BE2C (cell line): ENCODE measurements at regions not wholly inside any gene's neighbourhood (a gene's known extent, or its start where the extent isn't known, plus 50 kb on each side); places are given as distances from the start of the nearest gene placed in this dataset.

ENCODE experiments used
- DNase-seq: peaks from one replicate; pipeline ENCODE4 v3.0.0-alpha.2; 2020
- H3K27me3 ChIP-seq: fragments of 250-450 bp; sonication (Bioruptor Pico); 2 replicates; pipeline ENCODE4 v1.5.1; 2020; ENCODE audit warnings: mild to moderate bottlenecking
- H3K36me3 ChIP-seq: fragments of 250-450 bp; sonication (Bioruptor Pico); 2 replicates; pipeline ENCODE4 v1.5.1; 2020; ENCODE audit warnings: mild to moderate bottlenecking
- H3K4me1 ChIP-seq: fragments of 250-450 bp; sonication (Bioruptor Pico); 2 replicates; pipeline ENCODE4 v1.5.1; 2020
- H3K4me3 ChIP-seq: 2 replicates; pipeline ENCODE4 v1.5.1; 2011; ENCODE audit warnings: low read depth, low read length
- H3K9me3 ChIP-seq: fragments of 250-450 bp; sonication (Bioruptor Pico); 2 replicates; pipeline ENCODE4 v1.5.1; 2020
- TF ChIP-seq, protein P1 (sequence below): IDR thresholded peaks from 2 replicates; pipeline ENCODE4 v1.5.1; 2012; ENCODE audit warnings: mild to moderate bottlenecking, low read depth, low read length

DNA sequence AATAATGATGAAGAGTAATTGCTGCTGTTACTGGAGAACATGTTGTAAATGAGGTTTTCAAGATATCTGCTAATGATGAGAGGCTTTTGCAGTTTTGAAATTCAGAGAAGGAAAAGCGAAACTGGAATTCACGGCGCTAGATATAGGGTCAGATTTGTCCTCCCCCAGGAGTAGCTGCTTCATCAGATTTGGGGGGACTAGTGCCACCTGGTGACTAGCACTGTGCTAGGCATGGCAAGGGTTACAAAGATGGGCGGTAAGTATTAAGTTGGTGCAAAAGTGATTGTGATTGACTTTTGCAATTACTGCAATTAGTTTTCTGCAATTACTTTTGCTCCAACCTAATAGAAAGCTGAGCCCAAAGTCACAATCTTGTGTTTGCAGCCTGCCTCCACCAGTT lies 879.9 kb upstream of the TENM4 start:
- Histone ChIP-seq H3K9me3 (no peaks in the 10 kb centered on the region; the same call in 1 of the 2 replicates), H3K4me3 (no peak overlapping the region), H3K36me3 (no peaks in the 10 kb centered on the region), H3K4me1 (no peaks in the 10 kb centered on the region), H3K27me3 (no peaks in the 10 kb centered on the region)
- no peak for DNase-seq
- TF ChIP-seq, protein P1, sequence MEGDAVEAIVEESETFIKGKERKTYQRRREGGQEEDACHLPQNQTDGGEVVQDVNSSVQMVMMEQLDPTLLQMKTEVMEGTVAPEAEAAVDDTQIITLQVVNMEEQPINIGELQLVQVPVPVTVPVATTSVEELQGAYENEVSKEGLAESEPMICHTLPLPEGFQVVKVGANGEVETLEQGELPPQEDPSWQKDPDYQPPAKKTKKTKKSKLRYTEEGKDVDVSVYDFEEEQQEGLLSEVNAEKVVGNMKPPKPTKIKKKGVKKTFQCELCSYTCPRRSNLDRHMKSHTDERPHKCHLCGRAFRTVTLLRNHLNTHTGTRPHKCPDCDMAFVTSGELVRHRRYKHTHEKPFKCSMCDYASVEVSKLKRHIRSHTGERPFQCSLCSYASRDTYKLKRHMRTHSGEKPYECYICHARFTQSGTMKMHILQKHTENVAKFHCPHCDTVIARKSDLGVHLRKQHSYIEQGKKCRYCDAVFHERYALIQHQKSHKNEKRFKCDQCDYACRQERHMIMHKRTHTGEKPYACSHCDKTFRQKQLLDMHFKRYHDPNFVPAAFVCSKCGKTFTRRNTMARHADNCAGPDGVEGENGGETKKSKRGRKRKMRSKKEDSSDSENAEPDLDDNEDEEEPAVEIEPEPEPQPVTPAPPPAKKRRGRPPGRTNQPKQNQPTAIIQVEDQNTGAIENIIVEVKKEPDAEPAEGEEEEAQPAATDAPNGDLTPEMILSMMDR: 0 out of 2 replicates have a peak, but pooled peaks have one; percentile 12

DNA sequence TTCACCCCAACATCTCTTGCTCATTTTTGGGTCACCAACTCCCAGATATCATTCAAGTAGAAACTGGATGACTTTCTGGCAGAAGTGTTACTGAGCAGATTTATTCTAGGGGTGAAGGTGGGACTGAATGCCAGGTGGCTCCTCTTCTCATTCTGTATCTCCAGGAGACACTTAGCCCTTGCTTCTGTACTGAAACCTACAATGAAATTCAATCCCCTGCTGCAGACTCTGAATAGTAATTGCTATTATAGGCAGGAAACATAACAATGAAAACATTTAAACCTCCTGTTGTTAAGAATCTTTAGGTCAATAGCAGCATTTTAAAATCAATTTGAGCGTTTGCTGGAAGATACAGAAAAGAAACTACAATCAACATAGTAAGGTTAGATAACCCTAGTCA lies 879.4 kb upstream of the TENM4 start:
- H3K4me1 ChIP-seq: no peaks in the 10 kb centered on the region
- no peaks in the 10 kb centered on the region for H3K27me3 ChIP-seq
- no peaks in the 10 kb centered on the region for H3K36me3 ChIP-seq
- DNase-seq: no peak
- H3K4me3 ChIP-seq: no peak overlapping the region
- H3K9me3 ChIP-seq: no peaks in the 10 kb centered on the region; the same call in 1 of the 2 replicates
- TF ChIP-seq, protein P1: no peak

DNA sequence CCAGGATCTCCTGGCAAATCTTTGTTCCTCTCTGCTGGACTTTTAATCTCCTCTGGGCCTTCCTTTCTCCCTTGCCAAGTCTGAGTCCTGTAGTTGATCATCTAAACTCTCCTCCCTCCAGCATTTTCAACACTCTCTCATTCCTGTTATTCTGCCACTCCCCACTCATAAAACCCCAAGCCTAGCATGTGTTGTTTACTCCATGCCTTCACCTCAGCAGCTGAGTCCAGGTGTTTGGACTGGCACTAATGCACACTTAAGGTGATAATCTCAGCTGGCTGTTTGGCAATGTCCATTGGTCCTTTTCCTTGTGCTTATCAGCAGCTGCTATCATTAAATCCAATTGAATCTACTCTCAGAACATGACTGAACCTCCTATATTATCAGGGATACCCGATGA lies 876.8 kb upstream of the TENM4 start:
- Histone ChIP-seq H3K4me3 (no peak overlapping the region), H3K36me3 (no peaks in the 10 kb centered on the region), H3K9me3 (no peaks in the 10 kb centered on the region), H3K27me3 (no peaks in the 10 kb centered on the region), H3K4me1 (no peaks in the 10 kb centered on the region)
- TF ChIP-seq, protein P1: no peak
- no peak for DNase-seq

DNA sequence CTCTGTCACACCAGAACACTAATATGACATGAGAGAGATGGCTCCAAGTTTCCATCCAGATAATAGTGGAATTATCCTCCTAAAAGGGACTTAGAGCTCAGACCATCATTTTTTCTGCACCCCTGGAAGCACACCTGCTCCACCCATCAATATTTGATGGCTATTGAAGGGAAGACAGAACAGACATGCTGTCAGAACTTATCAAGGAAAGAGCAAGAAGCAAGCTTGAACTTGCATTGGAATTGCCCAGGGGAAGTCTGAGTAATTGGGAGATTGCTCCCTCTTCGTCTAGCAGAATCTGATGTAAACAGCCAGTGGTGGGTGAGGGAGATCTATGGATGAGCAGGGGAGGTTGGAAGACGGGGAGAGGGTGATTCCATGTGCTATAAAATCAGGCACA lies 874.4 kb upstream of the TENM4 start:
- TF ChIP-seq, protein P1: no peak
- Histone ChIP-seq H3K36me3 (no peaks in the 10 kb centered on the region), H3K4me1 (no peaks in the 10 kb centered on the region), H3K9me3 (no peaks in the 10 kb centered on the region), H3K4me3 (no peak overlapping the region), H3K27me3 (no peaks in the 10 kb centered on the region)
- DNase-seq: no peak

DNA sequence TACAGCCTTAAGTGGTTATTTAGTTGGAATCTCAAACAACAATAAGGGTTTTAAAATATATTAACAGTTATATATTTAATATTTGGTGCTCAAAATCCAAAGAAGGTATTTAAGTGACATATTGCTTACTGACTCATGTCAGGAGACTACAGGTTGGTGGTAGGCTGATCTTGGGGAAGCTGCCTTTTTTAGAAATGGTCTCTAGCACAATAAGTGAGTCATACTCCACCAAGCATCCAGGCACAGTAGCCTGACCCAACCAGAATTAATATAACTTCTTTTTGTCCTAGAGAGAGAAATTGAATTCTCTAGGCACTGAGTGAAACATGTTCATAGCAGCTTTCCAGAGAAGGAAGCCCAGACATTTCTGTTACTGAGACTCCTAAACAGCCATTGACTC lies 868.5 kb upstream of the TENM4 start:
- Histone ChIP-seq H3K9me3 (no peaks in the 10 kb centered on the region), H3K4me3 (no peak overlapping the region), H3K27me3 (no peaks in the 10 kb centered on the region), H3K36me3 (no peaks in the 10 kb centered on the region), H3K4me1 (no peaks in the 10 kb centered on the region)
- no peak for DNase-seq
- TF ChIP-seq, protein P1: no peak

DNA sequence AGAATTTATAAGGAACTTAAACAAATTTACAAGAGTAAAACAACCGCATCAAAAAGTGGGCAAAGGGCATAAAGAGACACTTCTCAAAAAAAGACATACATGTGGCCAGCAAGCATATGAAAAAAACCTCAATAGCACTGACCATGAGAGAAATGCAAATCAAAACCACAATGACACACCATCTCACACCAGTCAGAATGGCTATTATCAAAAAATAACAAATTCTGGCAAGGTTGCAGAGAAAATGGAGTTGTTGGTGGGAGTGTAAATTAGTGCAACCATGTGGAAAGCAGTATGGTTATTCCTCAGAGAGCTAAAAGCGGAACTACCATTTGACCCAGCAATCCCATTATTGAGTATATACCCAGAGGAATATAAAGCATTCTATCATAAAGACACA lies 866.8 kb upstream of the TENM4 start:
- DNase-seq: no peak
- TF ChIP-seq, protein P1: no peak
- no peak overlapping the region for H3K4me3 ChIP-seq
- no peaks in the 10 kb centered on the region for H3K9me3 ChIP-seq
- no peaks in the 10 kb centered on the region for H3K27me3 ChIP-seq
- no peaks in the 10 kb centered on the region for H3K36me3 ChIP-seq
- no peaks in the 10 kb centered on the region for H3K4me1 ChIP-seq
